WTC11 (cell line): ENCODE measurements at regions not wholly inside any gene's neighbourhood (a gene's known extent, or its start where the extent isn't known, plus 50 kb on each side); places are given as distances from the start of the nearest gene placed in this dataset.

Experiments used
- ATAC-seq: fragments of 200-7000 bp; cut with Tn5 transposase; 2 replicates; pipeline ENCODE4 v1.10.0; 2021; ENCODE audit warnings: mild to moderate bottlenecking, moderate library complexity
- CTCF ChIA-PET: fragments of 300-600 bp; sonication (Branson Sonifier 250); formaldehyde crosslinking; loops from one replicate; lab custom pipeline; 2021; ENCODE audit warnings: antibody characterized with exemption; lab: Charles Lee
- POLR2A ChIA-PET: fragments of 350-600 bp; sonication (Branson Sonifier 250); formaldehyde crosslinking; loops from one replicate; lab custom pipeline; 2021; ENCODE audit warnings: antibody characterized with exemption; lab: Charles Lee
- DNase-seq: peaks from one replicate; pipeline ENCODE4 v3.0.0; 2021; ENCODE audit warnings: low spot score
- H3K27ac Mint-ChIP-seq: 2 replicates; pipeline ENCODE4 v1.8.0; 2021; ENCODE audit warnings: mixed read lengths
- H3K27me3 Mint-ChIP-seq: 2 replicates; pipeline ENCODE4 v1.8.0; 2021; ENCODE audit warnings: low read depth, mild to moderate bottlenecking, moderate library complexity, mixed read lengths
- H3K36me3 Mint-ChIP-seq: 2 replicates; pipeline ENCODE4 v1.8.0; 2021; ENCODE audit warnings: mixed read lengths
- H3K4me1 Mint-ChIP-seq: 2 replicates; pipeline ENCODE4 v1.8.0; 2022; ENCODE audit warnings: mixed read lengths
- H3K4me3 Mint-ChIP-seq: 2 replicates; pipeline ENCODE4 v1.8.0; 2021; ENCODE audit warnings: mild to moderate bottlenecking, moderate library complexity, mixed read lengths
- H3K9me3 Mint-ChIP-seq: 2 replicates; pipeline ENCODE4 v1.8.0; 2021; ENCODE audit warnings: mixed read lengths
- ELF4 ChIP-seq: sonication (generic); formaldehyde crosslinking; IDR thresholded peaks from 2 replicates; pipeline ENCODE4 v1.8.1; 2022; ENCODE audit warnings: low read depth, mild to moderate bottlenecking, moderate library complexity, missing genetic modification reagents
- ESRRA ChIP-seq: sonication (generic); formaldehyde crosslinking; IDR thresholded peaks from 2 replicates; pipeline ENCODE4 v1.8.1; 2022; ENCODE audit warnings: mild to moderate bottlenecking, missing genetic modification reagents, borderline replicate concordance
- GRHL2 ChIP-seq: fragments of 250-450 bp; sonication (Bioruptor Pico); IDR thresholded peaks from 2 replicates; pipeline ENCODE4 v1.8.0; 2022; ENCODE audit warnings: mild to moderate bottlenecking, moderate library complexity; ENCODE audit not compliant: insufficient replicate concordance, severe bottlenecking
- MYBL2 ChIP-seq: sonication (generic); formaldehyde crosslinking; IDR thresholded peaks from 2 replicates; pipeline ENCODE4 v1.8.1; 2023; ENCODE audit warnings: mild to moderate bottlenecking, moderate library complexity, missing genetic modification reagents
- NR1H2 ChIP-seq: sonication (generic); formaldehyde crosslinking; IDR thresholded peaks from 2 replicates; pipeline ENCODE4 v1.9.0; 2021; ENCODE audit warnings: mild to moderate bottlenecking, moderate library complexity, missing genetic modification reagents
- STAT6 ChIP-seq: sonication (generic); formaldehyde crosslinking; conservative IDR thresholded peaks from 2 replicates; pipeline ENCODE4 v1.8.1; 2023; ENCODE audit warnings: mild to moderate bottlenecking, low read depth, missing genetic modification reagents, moderate library complexity
- TCF7 ChIP-seq: sonication (generic); formaldehyde crosslinking; IDR thresholded peaks from 2 replicates; pipeline ENCODE4 v1.8.0; 2022; ENCODE audit warnings: mild to moderate bottlenecking, low read depth, missing genetic modification reagents, moderate library complexity
- TP53 ChIP-seq: sonication (generic); formaldehyde crosslinking; IDR thresholded peaks from 2 replicates; pipeline ENCODE4 v1.8.1; 2023; ENCODE audit warnings: mild to moderate bottlenecking, missing genetic modification reagents
- ZMAT4 ChIP-seq: fragments of 250-450 bp; sonication (Bioruptor Pico); IDR thresholded peaks from 2 replicates; pipeline ENCODE4 v1.9.0; 2021; ENCODE audit warnings: mild to moderate bottlenecking
- ZNF138 ChIP-seq: sonication (generic); formaldehyde crosslinking; conservative IDR thresholded peaks from 2 replicates; pipeline ENCODE4 v1.8.1; 2022; ENCODE audit warnings: mild to moderate bottlenecking, moderate library complexity, missing genetic modification reagents
- ZNF263 ChIP-seq: sonication (generic); formaldehyde crosslinking; IDR thresholded peaks from 2 replicates; pipeline ENCODE4 v1.8.1; 2022; ENCODE audit warnings: low read depth, mild to moderate bottlenecking, moderate library complexity, missing genetic modification reagents
- ZNF281 ChIP-seq: sonication (generic); formaldehyde crosslinking; IDR thresholded peaks from 2 replicates; pipeline ENCODE4 v1.8.0; 2023; ENCODE audit warnings: mild to moderate bottlenecking, missing genetic modification reagents
- ZNF512 ChIP-seq: sonication (generic); formaldehyde crosslinking; IDR thresholded peaks from 2 replicates; pipeline ENCODE4 v1.8.1; 2022; ENCODE audit warnings: missing genetic modification reagents, borderline replicate concordance
- TF ChIP-seq, protein P1 (sequence below): sonication (generic); formaldehyde crosslinking; IDR thresholded peaks from 2 replicates; pipeline ENCODE4 v1.8.0; 2023; ENCODE audit warnings: missing genetic modification reagents, mild to moderate bottlenecking, borderline replicate concordance
- TF ChIP-seq, protein P2 (sequence below): sonication (generic); formaldehyde crosslinking; IDR thresholded peaks from 2 replicates; pipeline ENCODE4 v1.8.1; 2023; ENCODE audit warnings: mild to moderate bottlenecking, moderate library complexity, missing genetic modification reagents
- TF ChIP-seq, protein P3 (sequence below): sonication (generic); formaldehyde crosslinking; IDR thresholded peaks from 2 replicates; pipeline ENCODE4 v1.8.1; 2023; ENCODE audit warnings: mild to moderate bottlenecking, missing genetic modification reagents, borderline replicate concordance
- TF ChIP-seq, protein P4 (sequence below): sonication (generic); formaldehyde crosslinking; IDR thresholded peaks from 2 replicates; pipeline ENCODE4 v1.8.0; 2022; ENCODE audit warnings: mild to moderate bottlenecking, missing genetic modification reagents

DNA sequence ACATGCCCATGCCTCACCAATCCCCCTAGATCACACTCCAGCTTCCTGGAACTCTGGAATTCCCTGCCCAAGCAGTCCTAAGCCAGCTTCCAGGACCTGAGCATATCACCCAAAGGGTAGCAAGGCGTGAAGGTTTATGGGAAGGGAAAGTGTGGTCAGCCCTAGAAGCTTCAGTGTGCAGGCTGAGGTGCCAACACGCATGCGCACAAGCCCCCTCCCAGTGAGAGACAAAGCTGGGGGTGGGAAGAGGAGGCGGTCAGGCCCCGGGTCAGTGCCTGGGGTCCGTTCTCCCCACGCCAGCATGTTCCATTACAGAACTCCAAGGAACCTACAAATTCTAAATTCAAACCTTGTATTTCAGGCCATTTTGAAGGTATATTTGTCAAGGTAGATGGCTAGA lies 103.6 kb upstream of the C7orf33 start (continued):
- TF ChIP-seq, protein P1, sequence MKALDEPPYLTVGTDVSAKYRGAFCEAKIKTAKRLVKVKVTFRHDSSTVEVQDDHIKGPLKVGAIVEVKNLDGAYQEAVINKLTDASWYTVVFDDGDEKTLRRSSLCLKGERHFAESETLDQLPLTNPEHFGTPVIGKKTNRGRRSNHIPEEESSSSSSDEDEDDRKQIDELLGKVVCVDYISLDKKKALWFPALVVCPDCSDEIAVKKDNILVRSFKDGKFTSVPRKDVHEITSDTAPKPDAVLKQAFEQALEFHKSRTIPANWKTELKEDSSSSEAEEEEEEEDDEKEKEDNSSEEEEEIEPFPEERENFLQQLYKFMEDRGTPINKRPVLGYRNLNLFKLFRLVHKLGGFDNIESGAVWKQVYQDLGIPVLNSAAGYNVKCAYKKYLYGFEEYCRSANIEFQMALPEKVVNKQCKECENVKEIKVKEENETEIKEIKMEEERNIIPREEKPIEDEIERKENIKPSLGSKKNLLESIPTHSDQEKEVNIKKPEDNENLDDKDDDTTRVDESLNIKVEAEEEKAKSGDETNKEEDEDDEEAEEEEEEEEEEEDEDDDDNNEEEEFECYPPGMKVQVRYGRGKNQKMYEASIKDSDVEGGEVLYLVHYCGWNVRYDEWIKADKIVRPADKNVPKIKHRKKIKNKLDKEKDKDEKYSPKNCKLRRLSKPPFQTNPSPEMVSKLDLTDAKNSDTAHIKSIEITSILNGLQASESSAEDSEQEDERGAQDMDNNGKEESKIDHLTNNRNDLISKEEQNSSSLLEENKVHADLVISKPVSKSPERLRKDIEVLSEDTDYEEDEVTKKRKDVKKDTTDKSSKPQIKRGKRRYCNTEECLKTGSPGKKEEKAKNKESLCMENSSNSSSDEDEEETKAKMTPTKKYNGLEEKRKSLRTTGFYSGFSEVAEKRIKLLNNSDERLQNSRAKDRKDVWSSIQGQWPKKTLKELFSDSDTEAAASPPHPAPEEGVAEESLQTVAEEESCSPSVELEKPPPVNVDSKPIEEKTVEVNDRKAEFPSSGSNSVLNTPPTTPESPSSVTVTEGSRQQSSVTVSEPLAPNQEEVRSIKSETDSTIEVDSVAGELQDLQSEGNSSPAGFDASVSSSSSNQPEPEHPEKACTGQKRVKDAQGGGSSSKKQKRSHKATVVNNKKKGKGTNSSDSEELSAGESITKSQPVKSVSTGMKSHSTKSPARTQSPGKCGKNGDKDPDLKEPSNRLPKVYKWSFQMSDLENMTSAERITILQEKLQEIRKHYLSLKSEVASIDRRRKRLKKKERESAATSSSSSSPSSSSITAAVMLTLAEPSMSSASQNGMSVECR (CRISPR knock-in tag): no peak
- TF ChIP-seq GRHL2 (CRISPR knock-in tag) (no peak), ZNF263 (CRISPR knock-in tag) (no peak), TCF7 (no peak), ZNF281 (CRISPR knock-in tag) (no peak)
- TF ChIP-seq, protein P2, sequence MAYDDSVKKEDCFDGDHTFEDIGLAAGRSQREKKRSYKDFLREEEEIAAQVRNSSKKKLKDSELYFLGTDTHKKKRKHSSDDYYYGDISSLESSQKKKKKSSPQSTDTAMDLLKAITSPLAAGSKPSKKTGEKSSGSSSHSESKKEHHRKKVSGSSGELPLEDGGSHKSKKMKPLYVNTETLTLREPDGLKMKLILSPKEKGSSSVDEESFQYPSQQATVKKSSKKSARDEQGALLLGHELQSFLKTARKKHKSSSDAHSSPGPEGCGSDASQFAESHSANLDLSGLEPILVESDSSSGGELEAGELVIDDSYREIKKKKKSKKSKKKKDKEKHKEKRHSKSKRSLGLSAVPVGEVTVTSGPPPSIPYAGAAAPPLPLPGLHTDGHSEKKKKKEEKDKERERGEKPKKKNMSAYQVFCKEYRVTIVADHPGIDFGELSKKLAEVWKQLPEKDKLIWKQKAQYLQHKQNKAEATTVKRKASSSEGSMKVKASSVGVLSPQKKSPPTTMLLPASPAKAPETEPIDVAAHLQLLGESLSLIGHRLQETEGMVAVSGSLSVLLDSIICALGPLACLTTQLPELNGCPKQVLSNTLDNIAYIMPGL (CRISPR knock-in tag): no peak
- TF ChIP-seq, all 79 proteins: peak for 0

DNA sequence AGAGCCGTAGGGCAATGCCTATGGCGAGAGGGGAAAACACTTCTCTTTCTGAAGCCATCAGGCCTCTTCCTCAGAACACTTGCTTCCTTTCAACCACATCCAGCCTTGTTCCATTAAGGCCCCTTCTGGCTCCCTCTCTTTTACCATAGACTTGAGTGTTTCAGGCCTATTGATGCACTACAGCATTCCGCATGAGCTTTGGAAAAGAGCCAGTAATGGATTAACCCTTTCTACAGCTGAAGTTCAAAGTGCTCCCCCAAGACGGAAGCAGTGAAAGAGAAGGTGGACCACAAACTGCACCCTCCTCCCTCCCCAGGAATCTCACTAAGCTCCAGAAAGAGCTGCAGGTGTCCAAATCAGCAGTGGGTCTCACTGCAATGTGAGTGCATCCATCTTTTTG lies 102.7 kb upstream of the C7orf33 start:
- Mint-ChIP-seq H3K36me3 (peaks cover 9% of the 10 kb centered on the region), H3K27ac (no peak overlapping the region), H3K9me3 (peaks cover 17% of the 10 kb centered on the region), H3K27me3 (no peaks in the 10 kb centered on the region), H3K4me3 (no peak overlapping the region), H3K4me1 (no peaks in the 10 kb centered on the region)
- ChIA-PET CTCF (no interaction called here), POLR2A (no interaction called here)
- no peak for DNase-seq
- ATAC-seq: no peak
- no peak for TF ChIP-seq ZNF138 (CRISPR knock-in tag)
- no peak for TF ChIP-seq MYBL2 (CRISPR knock-in tag)
- TF ChIP-seq ESRRA (CRISPR knock-in tag): no peak
- TF ChIP-seq, protein P3, sequence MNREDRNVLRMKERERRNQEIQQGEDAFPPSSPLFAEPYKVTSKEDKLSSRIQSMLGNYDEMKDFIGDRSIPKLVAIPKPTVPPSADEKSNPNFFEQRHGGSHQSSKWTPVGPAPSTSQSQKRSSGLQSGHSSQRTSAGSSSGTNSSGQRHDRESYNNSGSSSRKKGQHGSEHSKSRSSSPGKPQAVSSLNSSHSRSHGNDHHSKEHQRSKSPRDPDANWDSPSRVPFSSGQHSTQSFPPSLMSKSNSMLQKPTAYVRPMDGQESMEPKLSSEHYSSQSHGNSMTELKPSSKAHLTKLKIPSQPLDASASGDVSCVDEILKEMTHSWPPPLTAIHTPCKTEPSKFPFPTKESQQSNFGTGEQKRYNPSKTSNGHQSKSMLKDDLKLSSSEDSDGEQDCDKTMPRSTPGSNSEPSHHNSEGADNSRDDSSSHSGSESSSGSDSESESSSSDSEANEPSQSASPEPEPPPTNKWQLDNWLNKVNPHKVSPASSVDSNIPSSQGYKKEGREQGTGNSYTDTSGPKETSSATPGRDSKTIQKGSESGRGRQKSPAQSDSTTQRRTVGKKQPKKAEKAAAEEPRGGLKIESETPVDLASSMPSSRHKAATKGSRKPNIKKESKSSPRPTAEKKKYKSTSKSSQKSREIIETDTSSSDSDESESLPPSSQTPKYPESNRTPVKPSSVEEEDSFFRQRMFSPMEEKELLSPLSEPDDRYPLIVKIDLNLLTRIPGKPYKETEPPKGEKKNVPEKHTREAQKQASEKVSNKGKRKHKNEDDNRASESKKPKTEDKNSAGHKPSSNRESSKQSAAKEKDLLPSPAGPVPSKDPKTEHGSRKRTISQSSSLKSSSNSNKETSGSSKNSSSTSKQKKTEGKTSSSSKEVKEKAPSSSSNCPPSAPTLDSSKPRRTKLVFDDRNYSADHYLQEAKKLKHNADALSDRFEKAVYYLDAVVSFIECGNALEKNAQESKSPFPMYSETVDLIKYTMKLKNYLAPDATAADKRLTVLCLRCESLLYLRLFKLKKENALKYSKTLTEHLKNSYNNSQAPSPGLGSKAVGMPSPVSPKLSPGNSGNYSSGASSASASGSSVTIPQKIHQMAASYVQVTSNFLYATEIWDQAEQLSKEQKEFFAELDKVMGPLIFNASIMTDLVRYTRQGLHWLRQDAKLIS (CRISPR knock-in tag): no peak
- TF ChIP-seq TP53 (CRISPR knock-in tag): no peak
- TF ChIP-seq, protein P4, sequence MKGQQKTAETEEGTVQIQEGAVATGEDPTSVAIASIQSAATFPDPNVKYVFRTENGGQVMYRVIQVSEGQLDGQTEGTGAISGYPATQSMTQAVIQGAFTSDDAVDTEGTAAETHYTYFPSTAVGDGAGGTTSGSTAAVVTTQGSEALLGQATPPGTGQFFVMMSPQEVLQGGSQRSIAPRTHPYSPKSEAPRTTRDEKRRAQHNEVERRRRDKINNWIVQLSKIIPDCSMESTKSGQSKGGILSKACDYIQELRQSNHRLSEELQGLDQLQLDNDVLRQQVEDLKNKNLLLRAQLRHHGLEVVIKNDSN (CRISPR knock-in tag): no peak
- no peak for TF ChIP-seq ZMAT4 (CRISPR knock-in tag)
- TF ChIP-seq ZNF512 (CRISPR knock-in tag): no peak
- no peak for TF ChIP-seq NR1H2 (CRISPR knock-in tag)
- TF ChIP-seq ELF4 (CRISPR knock-in tag): no peak
- no peak for TF ChIP-seq STAT6 (CRISPR knock-in tag)
